HepG2 (cell line): ENCODE measurements at regions not wholly inside any gene's neighbourhood (a gene's known extent, or its start where the extent isn't known, plus 50 kb on each side); places are given as distances from the start of the nearest gene placed in this dataset.

ENCODE experiments used
- ATAC-seq: fragments of 200-7000 bp; cut with Tn5 transposase; 3 replicates; pipeline ENCODE4 v1.9.1; 2020; ENCODE audit warnings: mild to moderate bottlenecking, moderate library complexity
- BruUV-seq: library from RNA; stranded (reverse); fragments of 400-500 nt; replicated peaks from 2 replicates; lab custom pipeline; 2021; lab: Mats Ljungman, UMichigan
- CTCF ChIA-PET: fragments of 300-600 bp; formaldehyde crosslinking; extraction: SDS; loops from one replicate; lab custom pipeline; 2021; ENCODE audit warnings: low total read pairs, inconsistent platforms, low intra/inter-chr PET ratio; lab: Yijun Ruan, JAX
- POLR2A ChIA-PET: fragments of 350-600 bp; sonication (Branson Sonifier 250); formaldehyde crosslinking; loops from one replicate; lab custom pipeline; 2020; ENCODE audit warnings: antibody characterized with exemption, inconsistent platforms; lab: Yijun Ruan, JAX
- DNase-seq: peaks from one replicate; pipeline ENCODE4 v3.0.0-alpha.2; 2015; ENCODE audit warnings: low spot score
- FAIRE-seq: peaks from 3 replicates; lab custom pipeline; 2011; peaks lifted over from hg19 to GRCh38; lab: Jason Lieb, UNC
- H2AFZ ChIP-seq: one replicate; pipeline ENCODE4 v1.6.1; 2011; ENCODE audit warnings: low read length, inconsistent platforms
- H3K27ac ChIP-seq: fragments of 300-600 bp; 3 replicates; pipeline ENCODE4 v1.8.0; 2011; ENCODE audit warnings: mixed run types, mild to moderate bottlenecking, mixed read lengths, low read length, inconsistent platforms; ENCODE audit not compliant: insufficient read depth; ENCODE audit errors: extremely low read length
- H3K27me3 ChIP-seq, 2 experiments: fragments of 200-600 bp in 1 of 2; 2 replicates in 1 of 2; 3 replicates in 1 of 2; pipeline versions ENCODE4 v1.6.0 to v1.8.0; 2011; ENCODE audit warnings: low read length in 2 of 2, mild to moderate bottlenecking in 2 of 2, moderate library complexity in 2 of 2, inconsistent platforms in 1 of 2; ENCODE audit not compliant: insufficient read depth in 2 of 2, control insufficient read depth in 1 of 2
- H3K36me3 ChIP-seq, 2 experiments: fragments of 200-600 bp in 1 of 2; replicated peaks in 1 of 2; 2 replicates in 1 of 2; 3 replicates in 1 of 2; pipeline versions ENCODE4 v1.5.1 to v1.8.0; 2011; ENCODE audit warnings: low read length in 2 of 2, inconsistent platforms in 1 of 2; ENCODE audit not compliant: insufficient read depth in 2 of 2, control insufficient read depth in 1 of 2
- H3K4me1 ChIP-seq: 2 replicates; pipeline ENCODE4 v1.5.1; 2012; ENCODE audit warnings: low read length, inconsistent platforms; ENCODE audit not compliant: insufficient read depth
- H3K4me2 ChIP-seq: 2 replicates; pipeline ENCODE4 v1.6.0; 2011; ENCODE audit warnings: low read depth, low read length, inconsistent platforms
- H3K4me3 ChIP-seq, 3 experiments: fragments of 200-600 bp in 1 of 3; sonication (generic), shearing (Covaris generic) in 1 of 3; replicated peaks in 1 of 3; 2 replicates each; pipeline ENCODE4 v1.5.1; 2011 to 2016; ENCODE audit warnings: low read length in 3 of 3, inconsistent platforms in 2 of 3, low read depth in 2 of 3, mild to moderate bottlenecking in 2 of 3, control low read depth in 1 of 3, mixed read lengths in 1 of 3; ENCODE audit not compliant: insufficient read depth in 1 of 3
- H3K79me2 ChIP-seq: one replicate; pipeline ENCODE4 v1.6.1; 2011; ENCODE audit warnings: low read length, inconsistent platforms; ENCODE audit not compliant: insufficient read depth
- H3K9ac ChIP-seq: 2 replicates; pipeline ENCODE4 v1.6.0; 2011; ENCODE audit warnings: mild to moderate bottlenecking, low read depth, low read length, inconsistent platforms; ENCODE audit not compliant: insufficient read depth
- H3K9me3 ChIP-seq: 2 replicates; pipeline ENCODE4 v1.5.1; 2012; ENCODE audit warnings: mild to moderate bottlenecking, low read length
- H4K20me1 ChIP-seq: 2 replicates; pipeline ENCODE4 v1.6.0; 2011; ENCODE audit warnings: inconsistent platforms, mild to moderate bottlenecking, low read length, moderate library complexity; ENCODE audit not compliant: insufficient read depth
- SALL1 ChIP-seq: sonication (generic); formaldehyde crosslinking; IDR thresholded peaks from 2 replicates; pipeline ENCODE4 v1.8.0; 2022; ENCODE audit warnings: mild to moderate bottlenecking, missing genetic modification reagents
- SNAPC5 ChIP-seq: sonication (generic); formaldehyde crosslinking; IDR thresholded peaks from 2 replicates; pipeline ENCODE4 v1.8.1; 2023; ENCODE audit warnings: mild to moderate bottlenecking, missing genetic modification reagents, borderline replicate concordance
- TGIF2 ChIP-seq: IDR thresholded peaks from 2 replicates; pipeline ENCODE4 v1.6.1; 2016; ENCODE audit warnings: control low read depth, missing compliant biosample characterization
- UBTF ChIP-seq: sonication (generic); formaldehyde crosslinking; IDR thresholded peaks from 2 replicates; pipeline ENCODE4 v1.4.0; 2020; ENCODE audit warnings: mild to moderate bottlenecking, missing genetic modification reagents
- ZNF414 ChIP-seq: sonication (generic); formaldehyde crosslinking; IDR thresholded peaks from 2 replicates; pipeline ENCODE4 v1.5.0; 2020; ENCODE audit warnings: missing genetic modification reagents
- ZNF569 ChIP-seq: sonication (generic); formaldehyde crosslinking; IDR thresholded peaks from 2 replicates; pipeline ENCODE4 v1.5.0; 2020; ENCODE audit warnings: mild to moderate bottlenecking, missing genetic modification reagents, moderate library complexity, borderline replicate concordance
- WGBS: methylation state at CpG from one replicate; pipeline ENCODE4 v1.1.6; 2017; ENCODE audit warnings: low lambda C conversion rate; 5-methylcytosine and 5-hydroxymethylcytosine counted together
- in situ Hi-C: cut with HindIII; loops from 2 replicates; pipeline ENCODE4 v1.10.0; 2017; ENCODE audit warnings: low pct_unique_long_range_greater_than_20kb; ENCODE audit not compliant: extremely low pct_ligation_motif_present
- intact Hi-C: fragments of 100-400 bp; cut with micrococcal nuclease; formaldehyde crosslinking; loops from one replicate; pipeline ENCODE4 v1.10.0; 2022; ENCODE audit not compliant: unreplicated experiment

- TF ChIP-seq SNAPC5: no peak
- no peak for TF ChIP-seq ZNF414 (CRISPR knock-in tag)
- TF ChIP-seq SALL1: no peak
- TF ChIP-seq ZNF569 (CRISPR knock-in tag): no peak
- TF ChIP-seq TGIF2 (CRISPR knock-in tag): no peak
Measured at GRCh38 chr2:146265656-146266055, 1579.2 kb upstream of the ACVR2A start (continued).

- intact Hi-C loops: no loop called here
- DNase-seq: no peak
- H3K79me2 ChIP-seq: no peaks in the 10 kb centered on the region
- H3K36me3 ChIP-seq: no peaks in the 10 kb centered on the region
- BruUV-seq: no TSS peak
- no peak overlapping the region for H3K27ac ChIP-seq
- no peak overlapping the region for H2AFZ ChIP-seq
- H3K9ac ChIP-seq: no peak overlapping the region
- H3K9me3 ChIP-seq: no peaks in the 10 kb centered on the region
- POLR2A ChIA-PET: no interaction called here
- no peak for TF ChIP-seq UBTF (CRISPR knock-in tag)
- H3K4me3 ChIP-seq: no peak overlapping the region
- no peak for FAIRE-seq
- CTCF ChIA-PET: no interaction called here
- no peak overlapping the region for H3K4me2 ChIP-seq
- H4K20me1 ChIP-seq: no peaks in the 10 kb centered on the region
- 26% methylated on average over 4 of the region's 4 CpGs for WGBS
- in situ Hi-C loops: no loop called here
- H3K4me1 ChIP-seq: no peaks in the 10 kb centered on the region
- ATAC-seq: no peak
- no peaks in the 10 kb centered on the region for H3K27me3 ChIP-seq
Measured at GRCh38 chr2:146262606-146263005, 1582.2 kb upstream of the ACVR2A start.
